HEK293 (cell line): ENCODE measurements at regions not wholly inside any gene's neighbourhood (a gene's known extent, or its start where the extent isn't known, plus 50 kb on each side); places are given as distances from the start of the nearest gene placed in this dataset.

Experiments
- CTCF ChIA-PET: fragments of 350-600 bp; formaldehyde crosslinking; extraction: SDS; loops from one replicate; lab custom pipeline; 2021; ENCODE audit warnings: antibody characterized with exemption; lab: Yijun Ruan, JAX
- POLR2A ChIA-PET: fragments of 300-600 bp; formaldehyde crosslinking; extraction: SDS; loops from one replicate; lab custom pipeline; 2020; ENCODE audit warnings: antibody characterized with exemption, inconsistent platforms; lab: Yijun Ruan, JAX
- H3K27ac ChIP-seq: fragments of 200-500 bp; sonication (Bioruptor generic); 2 replicates; pipeline ENCODE4 v1.5.1; 2014; ENCODE audit warnings: low read depth, low read length, control low read depth, inconsistent platforms; ENCODE audit errors: extremely low read depth
- H3K36me3 ChIP-seq, 2 experiments: fragments of 200-500 bp in 1 of 2; sonication (Bioruptor generic) in 1 of 2; 1 replicate in 1 of 2; 2 replicates in 1 of 2; pipeline ENCODE4 v1.5.1; 2014 to 2017; ENCODE audit warnings: inconsistent platforms in 2 of 2, low read length in 2 of 2; ENCODE audit not compliant: control insufficient read depth in 2 of 2, insufficient read depth in 1 of 2
- H3K4me1 ChIP-seq: fragments of 200-500 bp; sonication (Bioruptor generic); 2 replicates; pipeline ENCODE4 v1.5.1; 2014; ENCODE audit warnings: mild to moderate bottlenecking, low read length, inconsistent platforms; ENCODE audit not compliant: control insufficient read depth, insufficient read depth
- H3K4me3 ChIP-seq: 2 replicates; pipeline ENCODE4 v1.5.1; 2011; ENCODE audit warnings: low read depth, mild to moderate bottlenecking, control low read depth, low read length, moderate library complexity
- H3K9me3 ChIP-seq: fragments of 200-500 bp; sonication (Bioruptor generic); 2 replicates; pipeline ENCODE4 v1.5.1; 2014; ENCODE audit warnings: low read depth, low read length, inconsistent platforms; ENCODE audit not compliant: control insufficient read depth, insufficient read depth
- BCL11A ChIP-seq: fragments of 450-650 bp; formaldehyde crosslinking; IDR thresholded peaks from 2 replicates; pipeline ENCODE4 v1.5.1; 2016; ENCODE audit warnings: low read depth, missing biosample characterization, missing genetic modification characterization
- CTCF ChIP-seq: fragments of 450-650 bp; formaldehyde crosslinking; IDR thresholded peaks from 2 replicates; pipeline ENCODE4 v1.5.1; 2016; ENCODE audit warnings: missing biosample characterization, missing genetic modification characterization
- MYNN ChIP-seq: fragments of 450-650 bp; formaldehyde crosslinking; IDR thresholded peaks from 2 replicates; pipeline ENCODE4 v1.5.1; 2016; ENCODE audit warnings: missing biosample characterization, missing genetic modification characterization, borderline replicate concordance
- REST ChIP-seq: fragments of 450-650 bp; formaldehyde crosslinking; IDR thresholded peaks from 2 replicates; pipeline ENCODE4 v1.5.1; 2016; ENCODE audit warnings: missing biosample characterization, missing genetic modification characterization
- SALL2 ChIP-seq: fragments of 450-650 bp; formaldehyde crosslinking; IDR thresholded peaks from 2 replicates; pipeline ENCODE4 v1.5.0; 2017; ENCODE audit warnings: missing biosample characterization, mild to moderate bottlenecking, missing genetic modification characterization, borderline replicate concordance
- SETDB1 ChIP-seq: IDR thresholded peaks from one replicate; pipeline ENCODE4 v1.6.1; 2017; ENCODE audit warnings: mild to moderate bottlenecking, low read length, moderate library complexity, mixed read lengths; ENCODE audit not compliant: insufficient read length
- TRIM28 ChIP-seq: IDR thresholded peaks from 2 replicates; pipeline ENCODE4 v1.6.1; 2011; ENCODE audit warnings: low read length, control low read depth, borderline replicate concordance
- ZBTB26 ChIP-seq: fragments of 450-650 bp; formaldehyde crosslinking; optimal IDR thresholded peaks from 2 replicates; pipeline ENCODE3; 2016; ENCODE audit warnings: missing biosample characterization, mild to moderate bottlenecking, missing genetic modification characterization
- ZBTB48 ChIP-seq: fragments of 450-650 bp; formaldehyde crosslinking; IDR thresholded peaks from 2 replicates; pipeline ENCODE4 v1.5.1; 2016; ENCODE audit warnings: missing biosample characterization, missing genetic modification characterization
- ZBTB6 ChIP-seq: fragments of 450-650 bp; formaldehyde crosslinking; IDR thresholded peaks from 2 replicates; pipeline ENCODE4 v1.5.1; 2017; ENCODE audit warnings: missing biosample characterization, missing genetic modification characterization
- ZBTB7A ChIP-seq: fragments of 450-650 bp; formaldehyde crosslinking; IDR thresholded peaks from 2 replicates; pipeline ENCODE4 v1.5.1; 2016; ENCODE audit warnings: low read depth, missing biosample characterization, missing genetic modification characterization
- ZNF140 ChIP-seq: fragments of 450-650 bp; formaldehyde crosslinking; IDR thresholded peaks from 2 replicates; pipeline ENCODE4 v1.5.1; 2016; ENCODE audit warnings: missing biosample characterization, missing genetic modification characterization
- ZNF16 ChIP-seq: fragments of 450-650 bp; formaldehyde crosslinking; IDR thresholded peaks from 2 replicates; pipeline ENCODE4 v1.5.1; 2016; ENCODE audit warnings: low read depth, missing biosample characterization, missing genetic modification characterization
- ZNF18 ChIP-seq: fragments of 450-650 bp; formaldehyde crosslinking; IDR thresholded peaks from 2 replicates; pipeline ENCODE4 v1.5.1; 2016; ENCODE audit warnings: missing biosample characterization, missing genetic modification characterization
- ZNF221 ChIP-seq: fragments of 450-650 bp; formaldehyde crosslinking; IDR thresholded peaks from 2 replicates; pipeline ENCODE4 v1.5.1; 2017; ENCODE audit warnings: missing biosample characterization, missing genetic modification characterization, borderline replicate concordance
- ZNF274 ChIP-seq, 2 experiments: fragments of 200-500 bp in 1 of 2; fragments of 450-650 bp in 1 of 2; sonication (Bioruptor generic) in 1 of 2; formaldehyde crosslinking in 1 of 2; IDR thresholded peaks; 2 replicates each; pipeline versions ENCODE4 v1.5.1 to v1.6.1; 2014 to 2016; ENCODE audit warnings: borderline replicate concordance in 1 of 2, inconsistent platforms in 1 of 2, low read length in 1 of 2, missing biosample characterization in 1 of 2, missing genetic modification characterization in 1 of 2
- ZNF292 ChIP-seq: fragments of 450-650 bp; formaldehyde crosslinking; IDR thresholded peaks from 2 replicates; pipeline ENCODE4 v1.5.1; 2016; ENCODE audit warnings: low read depth, missing biosample characterization, missing genetic modification characterization, borderline replicate concordance
- ZNF354C ChIP-seq: fragments of 450-650 bp; formaldehyde crosslinking; IDR thresholded peaks from 2 replicates; pipeline ENCODE4 v1.5.1; 2016; ENCODE audit warnings: missing biosample characterization, missing genetic modification characterization, low read depth, borderline replicate concordance
- ZNF391 ChIP-seq: fragments of 450-650 bp; formaldehyde crosslinking; IDR thresholded peaks from 2 replicates; pipeline ENCODE4 v1.5.1; 2016; ENCODE audit warnings: low read depth, missing biosample characterization, missing genetic modification characterization, borderline replicate concordance
- ZNF48 ChIP-seq: fragments of 450-650 bp; formaldehyde crosslinking; IDR thresholded peaks from 2 replicates; pipeline ENCODE4 v1.5.1; 2016; ENCODE audit warnings: missing biosample characterization, missing genetic modification characterization
- ZNF510 ChIP-seq: fragments of 450-650 bp; formaldehyde crosslinking; IDR thresholded peaks from 2 replicates; pipeline ENCODE4 v1.5.1; 2018; ENCODE audit warnings: mild to moderate bottlenecking, missing genetic modification characterization, missing biosample characterization; ENCODE audit not compliant: insufficient replicate concordance
- ZNF544 ChIP-seq: fragments of 450-650 bp; formaldehyde crosslinking; IDR thresholded peaks from 2 replicates; pipeline ENCODE4 v1.5.0; 2017; ENCODE audit warnings: missing biosample characterization, missing genetic modification characterization
- ZNF561 ChIP-seq: fragments of 450-650 bp; IDR thresholded peaks from 2 replicates; pipeline ENCODE4 v1.5.1; 2018; ENCODE audit warnings: missing biosample characterization, missing genetic modification characterization, borderline replicate concordance
- ZNF585B ChIP-seq: fragments of 450-650 bp; formaldehyde crosslinking; IDR thresholded peaks from 2 replicates; pipeline ENCODE4 v1.5.1; 2016; ENCODE audit warnings: missing biosample characterization, missing genetic modification characterization
- ZNF624 ChIP-seq: fragments of 450-650 bp; formaldehyde crosslinking; IDR thresholded peaks from 2 replicates; pipeline ENCODE4 v1.5.1; 2017; ENCODE audit warnings: missing biosample characterization, missing genetic modification characterization
- ZNF660 ChIP-seq: fragments of 450-650 bp; IDR thresholded peaks from 2 replicates; pipeline ENCODE4 v1.5.1; 2018; ENCODE audit warnings: missing biosample characterization, mild to moderate bottlenecking, missing genetic modification characterization
- ZNF791 ChIP-seq: fragments of 450-650 bp; formaldehyde crosslinking; IDR thresholded peaks from 2 replicates; pipeline ENCODE4 v1.5.1; 2016; ENCODE audit warnings: missing biosample characterization, missing genetic modification characterization

DNA sequence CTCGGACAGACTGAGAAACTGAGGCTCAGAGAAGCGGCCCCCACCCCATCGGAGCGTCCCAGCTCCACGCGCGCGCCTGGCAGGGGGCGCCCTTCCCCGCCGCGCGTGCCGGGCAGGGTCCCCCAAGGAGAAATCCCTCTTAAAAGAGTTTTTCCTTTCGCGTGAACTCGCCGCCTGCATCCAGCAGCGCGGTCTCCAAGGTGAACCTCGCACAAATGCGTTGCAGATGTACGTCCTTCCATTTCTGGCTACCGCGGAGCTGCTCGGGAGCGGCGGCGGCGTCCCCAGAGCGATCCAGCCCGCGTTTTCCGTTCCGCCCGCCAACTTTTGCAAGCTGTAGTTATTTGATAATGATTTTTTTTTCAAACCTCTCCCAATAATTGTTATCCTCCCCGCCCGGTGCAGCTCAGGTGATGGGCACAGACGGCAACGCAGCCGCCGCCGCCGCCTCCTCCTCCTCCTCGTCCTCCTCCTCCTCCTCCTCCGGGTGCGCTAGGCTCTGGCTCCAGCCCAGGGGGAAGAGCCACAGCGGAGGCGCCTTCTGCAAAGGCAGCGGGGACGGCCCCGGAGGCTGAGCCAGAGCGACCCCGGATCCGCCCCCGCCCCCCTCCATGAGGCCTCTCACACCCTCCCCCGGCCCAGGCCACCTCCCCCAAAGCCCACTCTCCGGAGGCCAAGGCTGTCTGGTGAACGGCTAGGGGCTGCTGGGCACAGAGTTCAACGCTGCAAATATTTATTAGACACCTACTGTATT lies 74.0 kb upstream of the CUX1 start:
- no peaks in the 10 kb centered on the region for H3K4me1 ChIP-seq
- no peaks in the 10 kb centered on the region for H3K36me3 ChIP-seq
- no peak overlapping the region; the same call in 1 of the 2 replicates for H3K27ac ChIP-seq
- no peaks in the 10 kb centered on the region for H3K9me3 ChIP-seq
- CTCF ChIA-PET = interaction anchor here (0.5 to 1.8 kb wide), 13 partner anchors 9 to 784 kb away, joined by 3 to 7 read pairs (median 4); no protein-coding TSS in a partner anchor
- peak overlapping the region; percentile 49 for H3K4me3 ChIP-seq
- POLR2A ChIA-PET = interaction anchor here (0.6 to 1.9 kb wide), 4 partner anchors 9 to 73 kb away, joined by 3 to 7 read pairs (median 5); partner anchors contain the start of gene CUX1
- no peak for TF ChIP-seq REST
- TF ChIP-seq ZNF585B (tag by site-specific recombination) = no peak
- peak; percentile 73 for TF ChIP-seq CTCF (tag by site-specific recombination)
- no peak for TF ChIP-seq ZNF510
- TF ChIP-seq ZNF292 (tag by site-specific recombination) = no peak
- no peak for TF ChIP-seq ZBTB7A (tag by site-specific recombination)
- no peak for TF ChIP-seq ZNF660
- no peak for TF ChIP-seq ZNF48
- no peak for TF ChIP-seq SALL2 (tag by site-specific recombination)
- no peak for TF ChIP-seq ZNF274 (IDR thresholded peaks at IDR 0.05; ENCODE audit: low read length)
- no peak for TF ChIP-seq ZNF274 (tag by site-specific recombination; IDR thresholded peaks at IDR 0.05; ENCODE audit: borderline replicate concordance)
- TF ChIP-seq MYNN = no peak
- no peak for TF ChIP-seq ZNF18 (tag by site-specific recombination)
- TF ChIP-seq ZNF391 (tag by site-specific recombination) = 0 out of 2 replicates have a peak, but pooled peaks have one; percentile 55
- no peak for TF ChIP-seq ZNF221
- 0 out of 2 replicates have a peak, but pooled peaks have one; percentile 53 for TF ChIP-seq ZBTB6
- no peak for TF ChIP-seq ZNF624
- TF ChIP-seq TRIM28 = no peak
- peak; percentile 35; the same call in 1 of the 2 replicates for TF ChIP-seq ZNF561 (tag by site-specific recombination)
- TF ChIP-seq ZNF791 (tag by site-specific recombination) = no peak
- TF ChIP-seq ZNF544 = no peak
- no peak for TF ChIP-seq ZNF16 (tag by site-specific recombination)
- no peak for TF ChIP-seq SETDB1
- no peak for TF ChIP-seq ZNF354C
- TF ChIP-seq BCL11A (tag by site-specific recombination) = no peak
- TF ChIP-seq ZBTB48 = no peak; the same call in 1 of the 2 replicates
- TF ChIP-seq ZBTB26 (tag by site-specific recombination) = peak; percentile 86
- no peak for TF ChIP-seq ZNF140 (tag by site-specific recombination)
